ENCODE measurements at regions not wholly inside any gene's neighbourhood (a gene's known extent, or its start where the extent isn't known, plus 50 kb on each side); places are given as distances from the start of the nearest gene placed in this dataset.

DNA sequence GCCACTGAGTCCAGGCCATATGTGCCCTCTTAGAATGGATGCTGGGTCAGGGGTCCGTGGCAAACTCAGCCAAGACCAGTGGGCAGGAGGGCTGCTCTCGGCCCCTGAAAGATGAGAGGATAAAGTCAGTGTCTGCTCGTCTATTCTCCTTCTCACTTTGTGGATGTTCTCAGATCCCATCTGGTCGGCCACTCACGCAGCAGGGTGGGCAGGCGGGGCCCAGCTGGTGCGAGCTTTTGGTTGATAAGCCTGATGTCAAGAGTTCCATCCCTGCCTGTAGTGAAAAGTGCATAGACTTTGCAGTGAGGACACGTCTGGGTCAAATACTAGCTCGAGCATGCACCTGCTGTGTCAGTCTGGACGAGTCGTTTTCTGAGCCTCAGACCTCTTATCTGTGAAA is 556.2 kb upstream of the EEF2KMT start:
- DNase-seq (ENCODE audit: low read depth) = no peak

DNA sequence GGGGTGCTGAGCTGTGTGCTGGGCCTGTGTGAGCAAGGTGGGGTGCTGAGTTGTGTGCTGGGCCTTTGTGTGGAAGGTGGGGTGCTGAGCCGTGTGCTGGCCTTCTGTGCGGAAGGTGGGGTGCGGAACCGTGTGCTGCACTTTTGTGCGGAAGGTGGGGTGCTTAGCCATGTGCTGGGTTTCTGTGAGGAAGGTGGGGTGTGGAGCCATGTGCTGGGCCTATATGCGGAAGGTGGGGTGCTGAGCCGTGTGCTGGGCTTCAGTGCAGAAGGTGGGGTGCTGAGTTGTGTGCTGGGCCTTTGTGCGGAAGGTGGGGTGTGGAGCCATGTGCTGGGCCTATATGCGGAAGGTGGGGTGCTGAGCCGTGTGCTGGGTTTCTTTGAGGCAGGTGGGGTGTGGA is 555.4 kb upstream of the EEF2KMT start:
- no peak for DNase-seq (ENCODE audit: low read depth)

DNA sequence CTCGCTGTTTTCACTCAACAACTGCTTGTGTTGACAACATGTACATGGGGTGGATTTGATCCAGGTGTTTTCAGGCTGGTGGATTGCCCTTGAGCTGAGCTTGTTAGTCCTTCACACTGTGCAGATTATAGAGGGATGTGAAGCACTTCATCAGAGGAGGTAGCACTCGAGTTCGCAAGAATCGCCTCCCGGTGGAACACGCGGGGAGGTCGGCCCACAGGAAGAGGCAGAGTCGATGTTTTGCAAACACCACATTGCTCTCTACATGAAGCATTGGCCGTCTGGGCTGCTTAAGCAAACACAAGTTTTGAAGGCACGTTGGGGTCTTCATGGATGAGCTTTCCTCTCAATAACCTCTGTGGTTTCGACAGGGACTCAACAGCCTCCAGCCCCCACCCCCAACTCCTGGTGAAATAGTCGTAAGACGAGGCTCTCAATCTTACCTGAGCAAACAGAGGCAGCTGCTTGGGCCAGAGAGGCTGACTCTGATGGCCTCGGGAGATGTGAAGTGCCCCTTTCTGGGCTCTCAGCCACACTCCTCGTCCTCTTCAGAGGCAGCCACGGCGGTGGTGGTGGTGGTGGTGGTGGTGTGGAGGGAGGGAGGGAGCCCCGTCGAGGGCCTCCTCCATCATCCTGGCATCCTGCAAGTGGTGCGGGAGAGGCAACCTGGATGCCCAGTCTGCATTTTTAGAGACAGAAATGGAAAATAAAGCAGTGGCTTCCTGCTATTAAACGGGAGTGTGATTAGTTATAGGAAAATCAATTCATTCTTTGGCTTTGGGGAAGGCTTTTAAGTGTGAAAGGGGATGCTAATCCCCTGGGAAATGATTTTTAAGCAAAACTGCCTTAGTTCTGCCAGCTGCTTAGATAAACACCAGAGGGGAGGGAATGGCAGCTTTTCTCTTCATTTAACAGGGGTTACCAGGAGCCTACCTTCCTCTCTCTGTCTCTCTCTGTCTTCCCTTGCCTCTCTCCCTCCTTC is 552.5 kb upstream of the EEF2KMT start:
- no peak for DNase-seq (ENCODE audit: low read depth)

DNA sequence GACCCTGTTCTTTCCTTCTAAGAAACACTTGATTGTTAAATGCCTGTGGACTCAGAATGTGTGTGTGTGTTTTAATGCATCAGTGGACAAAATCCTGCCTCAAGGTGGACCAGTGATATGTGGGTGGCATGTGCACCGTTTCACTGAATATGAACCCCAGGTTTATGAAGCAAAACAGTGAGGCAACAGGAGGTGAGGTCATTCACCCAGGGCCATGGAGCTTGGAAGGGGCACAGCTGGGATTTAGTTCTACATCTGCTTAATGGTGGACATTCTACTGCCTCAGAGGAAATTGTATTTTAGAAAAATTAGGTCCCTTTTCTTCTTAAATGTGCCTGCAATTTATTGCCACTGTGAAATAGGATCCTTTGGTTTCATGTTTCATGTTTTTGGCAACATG is 549.5 kb upstream of the EEF2KMT start:
- no peak for DNase-seq (ENCODE audit: low read depth)

DNA sequence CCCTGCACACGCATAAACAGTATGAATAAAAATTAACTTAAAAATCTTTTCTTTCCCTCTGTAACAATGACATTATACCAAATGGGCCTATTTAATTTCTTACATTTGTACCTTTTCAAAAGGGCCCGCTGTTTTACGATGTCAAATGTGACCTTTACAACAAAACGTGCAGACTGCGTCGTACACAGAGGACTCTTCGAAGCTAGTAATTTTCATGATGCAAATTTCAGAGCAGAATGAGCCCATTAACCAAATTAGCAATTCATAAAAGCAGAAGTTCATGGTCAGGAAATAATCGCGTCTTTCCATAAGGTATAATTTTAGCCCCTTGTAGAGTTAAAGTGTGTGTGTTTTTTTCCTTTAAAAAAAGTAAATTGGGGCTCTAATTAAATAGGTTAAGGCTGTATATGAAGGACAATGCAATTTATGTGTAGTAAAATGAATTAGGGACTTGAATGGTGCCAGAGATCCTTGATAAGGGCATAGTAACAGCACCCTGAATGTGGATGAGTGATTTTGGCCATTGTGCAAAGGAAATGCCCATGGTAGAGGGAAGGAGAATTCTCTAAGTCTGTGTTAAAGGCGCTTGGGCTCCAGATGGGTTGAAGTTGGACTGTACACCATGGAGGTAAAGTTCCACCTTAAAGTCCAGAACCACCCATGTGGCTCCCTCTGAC is 546.4 kb upstream of the EEF2KMT start:
- no peak for DNase-seq (ENCODE audit: low read depth)

DNA sequence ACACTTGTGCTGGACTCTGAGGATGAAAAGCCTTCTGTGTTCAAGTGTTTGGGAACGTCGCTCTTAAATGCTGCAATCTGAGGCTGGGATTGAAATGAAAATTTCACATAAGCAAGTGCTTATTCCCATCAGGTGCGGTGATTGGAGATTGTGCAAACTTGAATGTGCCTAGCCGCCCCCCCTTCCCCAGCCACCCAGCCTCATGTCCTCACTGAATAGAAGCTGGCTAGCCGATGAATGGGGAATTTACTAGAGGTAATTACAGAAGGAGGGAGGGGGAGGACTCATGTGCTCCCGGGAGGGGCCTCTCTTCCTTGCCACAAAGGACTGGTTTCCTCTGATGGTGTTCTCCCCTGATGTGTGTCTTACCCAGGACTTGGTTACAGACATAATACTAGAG is 544.8 kb upstream of the EEF2KMT start:
- no peak for DNase-seq (ENCODE audit: low read depth)

DNA sequence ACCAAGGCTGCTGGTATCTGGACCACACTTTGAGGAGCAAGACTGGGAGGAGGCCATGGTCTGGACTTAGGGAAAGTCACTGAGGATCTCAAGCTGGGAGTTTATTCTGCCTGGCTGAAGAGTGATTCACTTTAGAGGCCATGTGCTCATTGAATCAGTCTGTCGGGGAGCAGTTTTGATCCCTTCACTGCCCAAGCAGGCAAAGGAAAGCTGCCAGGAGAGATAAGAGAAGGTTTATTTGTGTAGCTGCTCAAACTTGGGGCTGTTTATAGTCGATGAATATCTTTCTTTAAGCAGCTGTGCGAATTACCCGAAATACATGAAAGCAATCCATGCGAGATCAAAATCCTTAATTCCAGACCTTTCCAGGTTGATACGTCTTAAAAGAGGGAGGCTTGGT is 544.4 kb upstream of the EEF2KMT start:
- no peak for DNase-seq (ENCODE audit: low read depth)

DNA sequence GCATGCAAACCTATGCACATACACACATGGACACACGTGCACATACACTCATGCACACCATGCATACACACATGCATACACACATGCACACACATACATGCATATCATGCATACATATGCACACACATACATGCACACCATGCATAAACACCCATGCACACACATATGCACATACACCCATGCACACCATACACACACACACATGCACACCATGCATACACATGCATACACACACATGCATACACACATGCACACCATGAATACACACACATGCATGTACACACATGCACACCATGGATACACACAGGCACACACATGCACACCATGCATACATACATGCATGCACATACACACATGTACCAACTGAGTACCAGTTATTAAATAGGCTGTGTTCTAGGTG is 543.3 kb upstream of the EEF2KMT start:
- no peak for DNase-seq (ENCODE audit: low read depth)

DNA sequence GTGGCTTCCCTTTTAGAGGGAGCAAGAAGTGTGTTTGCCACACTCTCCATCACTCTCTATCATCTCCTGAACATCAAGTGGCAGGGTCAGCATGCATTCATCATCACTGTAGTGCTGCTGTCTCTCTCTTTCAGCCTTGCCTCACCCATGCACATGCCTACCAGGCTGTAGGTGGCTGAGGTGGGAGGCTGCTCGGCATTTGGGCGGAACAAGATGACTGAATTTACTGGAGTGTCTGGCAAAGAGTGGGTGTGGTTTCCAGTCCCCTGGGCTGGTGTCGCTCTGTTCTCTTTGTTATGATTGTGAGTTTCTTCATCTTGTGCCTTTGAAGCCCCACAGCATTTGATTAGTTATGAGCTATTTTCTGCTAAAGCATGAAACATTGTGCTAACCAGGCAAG is 541.9 kb upstream of the EEF2KMT start:
- no peak for DNase-seq (ENCODE audit: low read depth)

DNA sequence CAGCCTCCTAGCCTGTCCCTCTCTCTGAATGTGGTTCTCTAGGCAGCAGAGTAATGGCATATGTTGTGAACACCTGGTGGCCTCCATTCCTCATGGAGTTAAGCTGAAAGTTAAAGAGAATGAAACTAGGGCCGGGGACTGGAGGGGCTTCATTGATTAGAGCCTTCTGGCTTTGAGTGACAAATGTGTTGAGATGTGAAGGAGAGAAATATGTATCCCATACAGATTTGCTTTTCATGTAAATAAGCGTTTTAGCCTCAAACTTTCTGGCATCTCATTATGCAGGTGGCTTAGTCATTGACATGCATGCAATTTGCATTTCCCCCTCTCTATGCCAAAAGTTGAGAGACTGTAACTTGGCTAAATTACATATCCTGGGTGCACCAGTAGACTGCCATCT is 537.7 kb upstream of the EEF2KMT start:
- DNase-seq (ENCODE audit: low read depth) = no peak

DNA sequence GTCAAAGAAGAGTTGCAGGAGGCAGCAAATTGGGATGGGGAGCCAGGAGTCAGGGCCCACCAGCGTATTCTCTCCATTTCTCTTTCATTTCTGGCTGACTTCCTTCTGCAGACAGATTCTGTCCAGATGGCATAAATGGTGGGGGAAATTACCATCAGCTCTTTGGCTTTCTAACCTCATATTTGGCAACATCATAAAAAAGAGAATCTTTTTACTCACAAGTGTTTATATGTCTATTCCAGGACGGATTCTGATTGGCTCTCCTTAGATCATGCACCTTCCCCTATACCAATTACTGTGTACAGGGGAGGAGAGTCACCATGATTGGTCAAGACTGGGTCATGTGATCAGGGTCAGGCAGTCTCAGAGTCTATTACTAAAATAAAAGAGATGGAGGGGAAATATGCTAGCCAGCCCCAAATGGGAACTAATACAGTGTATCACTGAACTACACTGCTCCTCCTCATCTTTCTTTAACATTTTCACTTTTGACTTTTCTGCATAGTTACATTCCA is 537.1 kb upstream of the EEF2KMT start:
- DNase-seq (ENCODE audit: low read depth) = no peak

DNA sequence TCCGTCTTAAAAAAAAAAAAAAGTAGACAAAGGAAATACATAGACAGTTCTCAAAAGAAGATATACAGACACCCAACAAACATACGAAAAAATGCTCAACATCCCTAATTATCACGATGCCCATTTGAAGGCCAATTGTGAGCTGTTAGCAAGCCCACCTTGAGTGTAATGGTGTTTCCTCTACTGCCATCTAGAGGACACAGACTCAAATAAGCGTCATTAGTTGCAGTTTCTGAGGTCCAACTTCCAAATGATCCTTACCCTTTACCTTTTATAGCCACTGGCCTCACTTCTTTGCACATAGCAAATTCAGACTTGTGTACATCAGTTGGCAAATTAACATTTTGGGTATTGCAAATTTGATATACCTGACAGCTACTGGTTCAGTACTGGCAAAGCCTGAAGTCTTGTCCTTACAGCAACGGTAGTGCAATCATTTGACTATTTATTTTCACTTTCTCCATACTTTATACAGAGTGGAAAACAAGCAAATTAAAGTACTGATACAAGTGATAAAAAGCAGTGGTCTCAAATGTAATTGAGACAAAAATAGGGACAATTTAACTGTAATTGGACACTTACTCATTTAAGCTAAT is 536.3 kb upstream of the EEF2KMT start:
- DNase-seq (ENCODE audit: low read depth) = no peak

DNA sequence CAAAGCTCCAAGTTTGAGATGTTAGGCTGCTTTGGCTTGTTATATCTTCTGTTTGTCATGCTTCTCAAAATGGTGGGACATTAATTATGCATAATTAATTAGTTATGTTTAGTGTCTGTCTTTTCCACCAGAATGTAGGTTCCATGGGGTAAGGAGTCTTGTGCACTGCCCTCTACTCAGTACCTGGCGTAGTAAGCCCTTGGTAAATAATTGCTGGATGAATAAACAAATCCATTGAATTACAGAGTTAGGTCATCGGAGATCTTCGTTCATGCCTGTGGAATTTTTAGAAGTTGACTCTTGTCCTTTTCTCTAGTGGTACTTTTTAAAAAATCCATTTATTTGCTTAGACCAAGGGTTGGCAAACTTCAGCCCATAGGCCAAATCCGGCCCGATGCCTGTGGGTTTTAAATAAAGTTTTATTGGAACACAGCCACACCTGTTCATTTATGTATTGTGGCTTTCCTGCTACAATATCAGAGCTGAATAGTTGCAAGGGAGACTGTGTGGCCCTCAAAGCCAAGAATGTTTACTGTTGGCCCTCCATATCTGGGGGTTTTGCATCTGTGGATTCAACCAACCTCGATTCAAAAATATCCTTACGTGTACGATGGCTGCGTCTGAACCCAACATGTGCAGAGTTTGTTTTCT is 524.8 kb upstream of the EEF2KMT start:
- no peak for DNase-seq (ENCODE audit: low read depth)

DNA sequence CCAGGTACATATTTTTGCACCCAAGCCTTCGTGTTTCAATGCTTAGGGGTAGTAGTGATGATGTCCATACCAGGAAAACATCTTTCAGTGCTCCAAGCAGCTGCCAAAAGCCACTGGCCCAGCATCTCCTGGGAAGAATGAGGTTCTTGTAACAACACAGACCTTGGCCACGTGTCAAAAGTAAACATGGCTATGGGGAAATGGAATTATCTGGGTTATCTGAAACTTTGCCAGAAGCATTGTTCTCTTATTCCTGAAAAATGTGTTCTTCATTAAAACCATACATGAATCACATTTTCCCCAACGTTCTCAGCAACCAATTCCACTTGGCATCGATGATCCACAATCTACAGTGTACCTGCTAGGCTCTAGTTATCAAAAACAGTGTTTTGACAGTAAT is 524.2 kb upstream of the EEF2KMT start:
- DNase-seq (ENCODE audit: low read depth) = no peak

DNA sequence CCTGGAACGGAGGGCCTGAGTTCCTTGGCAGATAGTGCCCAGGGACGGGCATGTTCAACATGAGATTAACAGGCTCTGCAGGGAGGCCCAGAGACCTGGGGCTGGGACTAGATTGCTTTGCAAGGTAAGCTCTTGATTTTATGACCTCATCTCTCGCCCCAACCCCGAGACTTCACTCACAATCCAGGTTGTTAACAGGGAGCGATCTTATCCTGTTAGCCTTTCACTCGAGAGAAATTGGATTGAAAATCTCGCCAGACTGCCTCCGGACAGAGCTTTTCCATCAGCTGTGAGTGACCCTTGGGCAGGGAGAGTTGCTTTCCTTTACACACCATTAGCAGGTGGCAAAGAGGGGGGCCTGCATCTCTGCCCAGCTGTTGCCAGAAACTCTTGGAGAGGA is 521.7 kb upstream of the EEF2KMT start:
- DNase-seq (ENCODE audit: low read depth) = no peak

DNA sequence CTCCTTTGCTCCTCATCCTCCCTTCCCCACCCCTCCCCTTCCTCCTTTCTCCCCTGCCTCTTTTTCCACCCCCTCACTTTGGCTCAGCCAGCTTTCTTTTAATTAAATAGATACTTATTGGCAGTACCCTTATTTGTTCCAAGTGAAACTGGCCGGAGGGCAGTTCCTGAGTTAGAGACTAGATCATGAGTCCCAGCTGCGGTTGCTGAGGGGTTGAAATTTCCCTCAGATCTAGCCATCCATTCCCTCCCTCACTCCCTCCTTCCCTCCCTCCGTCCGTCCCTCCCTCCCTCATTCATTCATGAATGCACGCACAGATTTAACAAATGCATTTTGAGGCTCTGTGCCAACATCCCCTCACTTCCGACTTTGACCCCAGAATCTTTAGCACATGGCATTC is 519.2 kb upstream of the EEF2KMT start:
- DNase-seq (ENCODE audit: low read depth) = no peak

DNA sequence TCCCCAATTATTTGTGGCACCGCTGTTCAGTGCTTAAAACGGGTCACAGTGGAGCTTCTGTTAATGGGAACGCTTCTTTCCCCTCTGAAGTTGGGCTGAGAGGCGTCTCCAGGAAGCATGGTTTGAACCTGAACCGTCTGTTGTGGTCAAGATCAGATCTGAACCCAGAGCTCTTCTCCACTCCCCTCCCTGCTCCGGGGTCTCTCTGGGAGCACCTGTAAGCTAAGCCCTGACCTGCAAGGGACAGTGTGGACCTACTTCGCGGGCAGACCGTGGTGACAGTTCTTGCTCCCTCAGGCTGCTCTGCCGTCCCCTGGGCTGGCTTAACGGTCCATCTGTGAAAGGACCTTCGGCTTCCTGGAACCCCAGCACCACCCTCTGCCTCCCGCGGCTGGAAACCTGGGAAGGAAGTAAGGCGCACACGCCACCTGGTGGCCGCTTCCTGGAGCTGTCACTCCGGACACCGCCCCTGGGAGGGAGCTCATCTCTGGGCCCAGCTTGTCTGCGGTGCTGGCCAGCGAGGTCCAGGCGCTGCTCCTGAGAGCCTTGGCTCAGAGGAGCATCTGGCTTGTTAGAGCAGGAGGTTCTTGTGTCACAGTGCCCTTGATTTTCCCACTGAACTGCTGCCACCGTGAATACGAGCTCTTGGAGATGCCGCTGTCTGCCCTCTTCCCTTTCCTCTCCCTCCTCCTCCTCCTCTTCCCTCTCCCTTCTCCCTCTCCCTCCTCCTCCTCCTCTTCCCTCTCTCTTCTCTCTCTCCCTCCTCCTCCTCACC is 518.5 kb upstream of the EEF2KMT start:
- DNase-seq (ENCODE audit: low read depth) = peak; percentile 3

DNA sequence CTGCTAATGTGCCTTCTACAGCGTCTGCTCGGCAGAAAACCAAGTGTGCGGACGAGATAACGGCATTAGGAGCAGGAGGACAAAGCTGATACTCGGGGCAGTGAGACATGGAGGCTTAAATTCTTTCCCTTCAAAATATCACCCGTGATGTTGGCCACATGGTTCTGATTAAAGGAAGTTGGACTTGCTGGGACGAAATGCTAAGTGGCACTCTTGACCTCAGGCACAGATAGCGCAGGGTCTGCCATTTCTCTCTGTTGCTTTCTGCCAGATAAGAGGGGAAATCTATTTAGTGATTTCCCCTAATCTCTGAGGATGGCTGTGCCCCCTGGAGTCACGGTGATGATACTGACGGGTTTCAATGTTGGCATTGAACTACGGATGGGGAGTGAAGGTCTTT is 509.6 kb upstream of the EEF2KMT start:
- DNase-seq (ENCODE audit: low read depth) = no peak

DNA sequence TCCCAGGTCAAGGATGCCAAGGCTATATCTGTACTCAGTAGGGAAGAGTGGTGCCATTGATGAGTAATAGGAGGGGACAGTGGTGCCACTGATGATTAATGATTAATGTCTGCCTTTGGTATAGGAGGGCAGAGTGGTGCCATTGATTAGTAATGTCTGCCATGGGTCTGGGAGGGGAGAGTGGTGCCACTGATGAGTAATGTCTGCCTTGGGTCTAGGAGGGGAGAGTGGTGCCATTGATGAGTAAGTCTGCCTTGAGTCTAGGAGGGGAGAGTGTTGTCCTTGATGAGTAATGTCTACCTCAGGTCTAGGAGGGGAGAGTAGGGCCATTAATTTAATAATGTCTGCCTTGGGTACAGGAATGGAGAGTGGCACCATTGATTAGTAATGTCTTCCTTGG is 507.8 kb upstream of the EEF2KMT start:
- DNase-seq (ENCODE audit: low read depth) = no peak

DNA sequence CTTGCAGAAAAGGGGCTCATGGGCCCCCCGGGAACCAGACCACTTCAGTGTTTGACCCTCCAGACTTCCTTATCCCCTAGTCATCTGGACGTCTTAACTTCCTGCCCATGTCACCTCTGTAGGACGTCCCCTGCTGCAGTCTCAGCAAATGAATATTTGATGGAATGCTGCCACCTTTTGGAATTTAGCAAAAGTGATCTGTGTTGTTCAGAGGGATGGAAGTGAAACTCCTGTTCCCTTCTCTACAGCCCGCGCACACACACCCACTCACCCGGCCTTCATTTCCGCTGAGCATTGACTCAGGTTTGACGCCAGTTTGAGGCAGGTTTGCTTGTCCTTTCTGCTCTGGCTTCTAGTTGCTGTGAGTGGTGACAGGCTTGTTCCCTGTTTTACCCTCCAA is 507.2 kb upstream of the EEF2KMT start:
- no peak for DNase-seq (ENCODE audit: low read depth)

DNA sequence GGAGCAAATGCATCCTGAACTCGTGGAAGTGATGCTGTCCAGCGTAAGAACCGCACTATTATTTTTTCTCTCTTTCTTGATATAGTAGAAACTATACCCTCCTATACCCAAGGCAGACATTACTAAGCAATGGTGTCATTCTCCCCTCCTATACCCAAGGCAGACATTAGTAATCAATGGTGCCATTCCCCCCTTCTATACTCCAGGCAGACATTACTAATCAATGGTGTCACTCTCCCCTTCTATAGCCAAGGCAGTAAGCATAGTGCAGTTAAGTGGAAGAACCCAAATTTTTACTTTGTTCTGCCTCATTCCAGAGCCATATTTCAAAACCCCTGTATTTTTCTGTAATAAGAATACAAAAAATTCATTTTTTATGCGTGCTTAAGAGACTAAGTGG is 506.2 kb upstream of the EEF2KMT start:
- DNase-seq (ENCODE audit: low read depth) = no peak

All from Daoy (cell line).